ENCODE measurements at regions not wholly inside any gene's neighbourhood (a gene's known extent, or its start where the extent isn't known, plus 50 kb on each side); places are given as distances from the start of the nearest gene placed in this dataset.

DNA sequence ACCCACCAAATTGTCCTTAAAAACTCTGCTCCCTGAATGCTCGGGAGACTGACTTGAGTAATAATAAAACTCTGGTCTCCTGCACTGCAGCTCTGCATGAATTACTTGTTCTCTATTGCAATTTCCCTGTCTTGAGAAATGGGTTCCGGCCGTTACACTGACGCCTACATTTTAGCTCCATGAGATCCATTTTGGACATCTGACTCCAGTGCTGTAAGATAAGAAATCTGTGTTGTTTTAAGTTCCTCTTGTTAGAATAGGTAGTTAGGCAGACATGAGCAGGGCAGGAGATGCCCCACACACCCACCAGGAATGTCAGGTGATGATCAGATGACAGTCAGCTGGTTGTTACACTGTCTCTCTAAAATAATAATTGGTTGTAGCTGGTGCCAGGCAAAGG lies 125.8 kb upstream of the SHB start:
- no peak for TF ChIP-seq EP300 (IDR thresholded peaks at IDR 0.05)
- TF ChIP-seq CTCF (IDR thresholded peaks at IDR 0.05): no peak
- TF ChIP-seq POLR2AphosphoS5 (IDR thresholded peaks at IDR 0.05): no peak
- no peak for TF ChIP-seq POLR2A (IDR thresholded peaks at IDR 0.05; ENCODE audit: low read depth)
